Astrocyte of the cerebellum (primary cell): ENCODE measurements at regions not wholly inside any gene's neighbourhood (a gene's known extent, or its start where the extent isn't known, plus 50 kb on each side); places are given as distances from the start of the nearest gene placed in this dataset.

Experiments
- DNase-seq: peaks from one replicate; pipeline ENCODE4 v3.0.0-alpha.2; 2011; ENCODE audit warnings: low read depth
- H3K4me3 ChIP-seq: 2 replicates; pipeline ENCODE4 v1.5.1; 2011; ENCODE audit warnings: mild to moderate bottlenecking, low read depth, low read length, moderate library complexity
- CTCF ChIP-seq: IDR thresholded peaks from 2 replicates; pipeline ENCODE4 v1.5.1; 2012; ENCODE audit warnings: low read length, low read depth, moderate library complexity, mild to moderate bottlenecking; ENCODE audit errors: missing control alignments
- in situ Hi-C: cut with HindIII; loops from 2 replicates; pipeline ENCODE4 v1.10.0; 2017; ENCODE audit warnings: low sequenced_read_pairs

GRCh38 chr12:28050606-28051005 is 78.1 kb upstream of the PTHLH start:
- DNase-seq = no peak
- in situ Hi-C loops = no loop called here
- no peak for TF ChIP-seq CTCF
- no peak overlapping the region for H3K4me3 ChIP-seq

- in situ Hi-C loops = no loop called here
- TF ChIP-seq CTCF = no peak
- H3K4me3 ChIP-seq = no peak overlapping the region
- no peak for DNase-seq
These were observed 79.2 kb upstream of the PTHLH start for GRCh38 chr12:28051516-28052354.

- in situ Hi-C loops = no loop called here
- TF ChIP-seq CTCF = no peak
- no peak for DNase-seq
- no peak overlapping the region for H3K4me3 ChIP-seq
These were observed 81.0 kb upstream of the PTHLH start for GRCh38 chr12:28053564-28053963.

- no peak for DNase-seq
- no peak overlapping the region for H3K4me3 ChIP-seq
- in situ Hi-C loops = no loop called here
- TF ChIP-seq CTCF = no peak
These were observed 82.0 kb upstream of the PTHLH start for GRCh38 chr12:28054583-28054982.

- no peak for TF ChIP-seq CTCF
- in situ Hi-C loops = no loop called here
- peak; percentile 44 for DNase-seq
- no peak overlapping the region for H3K4me3 ChIP-seq
These were observed 85.5 kb upstream of the PTHLH start for GRCh38 chr12:28057856-28058615.

GRCh38 chr12:28059220-28059619 is 86.7 kb upstream of the PTHLH start:
- in situ Hi-C loops = no loop called here
- DNase-seq = no peak
- no peak overlapping the region for H3K4me3 ChIP-seq
- TF ChIP-seq CTCF = no peak
